ENCODE measurements at regions not wholly inside any gene's neighbourhood (a gene's known extent, or its start where the extent isn't known, plus 50 kb on each side); places are given as distances from the start of the nearest gene placed in this dataset.

- TF ChIP-seq CTCF (conservative IDR thresholded peaks at IDR 0.05; ENCODE audit: low read depth, low read length) (no peak), EZH2 (IDR thresholded peaks at IDR 0.05; ENCODE audit: low read length, unreplicated experiment) (no peak), EZH2phosphoT487 (IDR thresholded peaks at IDR 0.05; ENCODE audit: borderline replicate concordance, low read length) (no peak)
Observed at GRCh38 chr4:162410854-162411253, 247.1 kb upstream of the FSTL5 start.

Data from PC-3 (cell line).